NCI-H748 (cell line): ENCODE measurements at regions not wholly inside any gene's neighbourhood (a gene's known extent, or its start where the extent isn't known, plus 50 kb on each side); places are given as distances from the start of the nearest gene placed in this dataset.
"Not testable (repeated sequence)": the region's sequence is repeated elsewhere in the genome, so short reads cannot be mapped to it uniquely, and the experiment has no call there.

ENCODE experiments used
- DNase-seq: peaks from one replicate; lab custom pipeline; 2025; ENCODE audit not compliant: unreplicated experiment; lab: John Stamatoyannopoulos, UW

DNA sequence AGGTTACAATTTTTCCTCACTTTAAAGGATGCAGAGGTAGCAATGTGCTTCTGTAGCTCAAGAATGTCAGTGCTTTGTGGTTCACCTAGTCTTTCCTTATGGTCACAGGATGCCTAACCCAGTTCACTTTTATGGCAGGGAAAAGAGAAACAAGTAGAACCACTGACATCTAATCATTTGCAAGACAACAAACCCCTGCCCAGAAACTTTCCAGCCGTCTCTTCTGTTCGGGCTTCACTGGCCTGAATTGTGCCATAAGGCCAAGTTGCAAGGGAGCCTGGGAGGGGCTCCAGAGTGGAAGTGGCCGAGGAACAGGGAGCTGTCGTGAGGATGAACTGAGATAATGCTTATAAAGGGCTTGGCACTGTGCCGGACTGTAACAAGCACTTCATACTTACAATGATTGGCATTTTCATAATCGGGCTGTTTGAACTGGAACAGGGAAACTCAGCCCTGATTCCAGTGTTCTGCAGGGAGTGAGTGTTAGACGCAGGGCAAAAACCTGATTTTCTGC, 212.6 kb downstream of the BCAS1 start:
- DNase-seq = no peak

DNA sequence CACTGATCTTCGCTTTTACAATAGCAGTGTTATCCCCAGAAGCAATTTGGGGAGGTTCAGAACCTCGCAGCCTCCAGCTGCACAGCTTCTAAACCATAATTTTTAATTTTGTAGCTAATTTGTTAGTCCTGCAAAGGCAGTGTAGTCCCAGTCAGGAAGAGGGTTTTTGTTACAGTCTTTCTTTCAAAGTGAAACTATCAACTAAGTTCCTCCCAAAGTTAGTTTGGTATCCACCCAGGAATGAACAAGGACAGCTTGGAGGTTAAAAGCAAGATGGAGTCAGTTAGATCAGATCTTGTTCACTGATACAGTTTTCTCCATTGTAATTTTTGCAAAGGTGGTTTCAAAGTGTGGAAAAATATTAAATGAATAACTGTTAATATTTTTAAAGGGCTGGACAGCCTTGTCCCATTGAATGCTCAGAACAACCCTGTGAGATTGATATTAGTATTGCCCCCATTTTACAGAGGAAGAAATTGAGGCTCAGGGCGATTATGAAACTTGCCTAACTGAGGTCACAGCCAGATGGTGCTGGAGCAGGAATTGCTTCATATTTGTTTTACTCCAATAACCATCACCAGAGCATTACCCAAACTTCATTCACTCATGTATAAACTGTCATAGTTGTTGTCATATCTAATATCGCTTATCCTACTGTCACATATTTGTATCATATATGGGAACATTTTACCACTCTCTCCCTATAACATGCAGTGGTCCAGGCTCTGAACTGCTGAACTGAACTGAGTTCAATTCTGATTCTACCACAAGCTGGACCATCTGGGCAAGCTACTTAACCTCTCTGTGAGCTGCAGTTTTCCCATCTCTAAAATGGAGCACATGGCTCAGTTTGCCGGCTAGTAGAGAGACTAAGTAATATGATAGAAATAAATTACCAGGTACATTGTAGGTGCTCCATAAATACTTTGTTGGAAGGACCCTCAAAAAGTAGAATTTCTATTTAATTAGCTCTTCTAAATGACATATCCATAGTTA, 213.8 kb downstream of the BCAS1 start:
- DNase-seq = no peak

DNA sequence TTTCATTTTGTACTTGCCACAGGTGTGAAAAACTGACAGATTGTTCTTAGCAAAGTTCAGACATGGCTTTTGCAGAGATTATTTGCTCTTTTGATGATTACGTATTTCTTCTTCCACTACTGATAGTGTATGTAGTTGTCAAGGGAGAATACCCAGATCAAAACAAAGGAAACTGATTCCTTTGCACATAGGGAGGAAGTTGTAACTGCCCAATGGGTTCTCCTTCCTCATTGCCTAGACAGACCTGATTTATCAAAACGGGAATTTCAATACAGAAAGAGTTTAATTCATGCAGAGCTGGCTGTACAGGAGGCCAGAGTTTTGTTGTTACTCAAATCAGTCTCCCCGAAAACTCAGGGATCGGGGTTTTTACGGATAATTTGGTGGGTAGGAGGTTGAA, 214.7 kb downstream of the BCAS1 start:
- DNase-seq = no peak

DNA sequence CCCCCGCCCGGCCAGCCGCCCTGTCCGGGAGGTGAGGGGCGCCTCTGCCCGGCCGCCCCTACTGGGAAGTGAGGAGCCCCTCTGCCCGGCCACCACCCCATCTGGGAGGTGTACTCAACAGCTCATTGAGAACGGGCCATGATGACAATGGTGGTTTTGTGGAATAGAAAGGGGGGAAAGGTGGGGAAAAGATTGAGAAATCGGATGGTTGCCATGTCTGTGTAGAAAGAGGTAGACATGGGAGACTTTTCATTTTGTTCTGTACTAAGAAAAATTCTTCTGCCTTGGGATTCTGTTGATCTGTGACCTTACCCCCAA, 215.8 kb downstream of the BCAS1 start:
- DNase-seq = not testable (repeated sequence)

DNA sequence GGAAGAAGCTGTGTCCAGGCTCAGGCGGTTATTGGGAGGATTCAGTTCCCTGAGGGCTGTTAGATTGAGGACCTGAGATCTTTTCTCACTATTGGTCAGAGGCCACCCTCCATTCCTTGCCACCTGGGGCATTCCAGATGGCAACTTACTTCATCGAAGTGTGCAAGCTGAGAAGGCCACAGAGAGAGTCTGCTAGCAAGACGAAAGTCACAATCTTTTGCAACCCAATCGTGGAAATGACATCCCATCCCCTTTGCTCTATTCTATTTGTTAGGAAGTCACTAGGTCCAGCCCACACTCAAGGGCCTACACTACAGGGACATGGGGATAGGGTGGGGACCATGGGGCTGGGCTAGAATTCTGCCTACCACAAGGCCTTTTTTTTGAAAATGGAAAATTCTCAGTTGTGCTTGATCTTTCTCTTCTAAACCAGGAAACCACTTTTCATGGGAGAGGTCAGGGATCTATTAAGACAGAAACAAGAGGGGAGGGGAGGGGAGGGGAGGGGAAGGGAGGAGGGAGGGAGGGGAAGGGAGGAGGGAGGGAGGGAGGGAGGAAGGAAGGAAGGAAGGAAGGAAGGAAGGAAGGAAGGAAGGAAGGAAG, 217.2 kb downstream of the BCAS1 start:
- no peak for DNase-seq

DNA sequence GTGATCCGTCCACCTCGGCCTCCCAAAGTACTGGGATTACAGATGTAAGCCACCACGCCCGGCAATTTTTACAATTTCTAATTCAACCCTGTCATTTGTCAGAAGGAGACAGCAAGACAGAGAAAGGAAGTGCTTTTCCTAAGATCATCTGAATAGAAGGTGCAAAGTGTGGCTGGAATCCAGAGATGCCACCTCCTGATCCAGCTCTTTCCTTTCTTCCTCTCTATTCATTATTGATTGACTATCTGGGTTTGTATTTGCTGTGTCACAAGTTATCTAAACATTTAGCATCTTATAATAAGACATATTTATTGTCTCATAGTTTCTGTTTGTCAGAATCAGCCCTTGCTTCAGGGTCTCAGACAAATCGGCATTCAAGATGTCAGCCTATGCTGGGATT, 217.7 kb downstream of the BCAS1 start:
- no peak for DNase-seq

DNA sequence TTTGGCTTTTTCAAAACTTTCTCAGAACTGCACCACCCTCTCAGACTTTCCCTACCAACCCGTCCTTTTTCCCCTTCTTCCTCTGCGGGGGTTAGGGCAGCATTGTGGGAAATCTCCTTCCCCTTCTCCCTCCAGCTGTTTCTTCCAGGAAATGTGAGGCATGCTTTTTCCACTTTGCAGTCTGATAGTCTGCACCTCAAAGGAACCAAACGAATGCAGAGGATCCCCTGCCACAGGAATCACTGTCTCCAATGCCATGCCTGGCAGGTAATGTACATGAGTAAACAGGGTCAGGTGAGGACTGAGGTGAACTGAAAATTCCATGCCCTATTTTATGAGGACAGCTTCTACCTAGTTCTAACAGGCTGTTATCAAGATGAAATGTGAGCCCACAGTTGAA, 218.4 kb downstream of the BCAS1 start:
- DNase-seq = no peak

DNA sequence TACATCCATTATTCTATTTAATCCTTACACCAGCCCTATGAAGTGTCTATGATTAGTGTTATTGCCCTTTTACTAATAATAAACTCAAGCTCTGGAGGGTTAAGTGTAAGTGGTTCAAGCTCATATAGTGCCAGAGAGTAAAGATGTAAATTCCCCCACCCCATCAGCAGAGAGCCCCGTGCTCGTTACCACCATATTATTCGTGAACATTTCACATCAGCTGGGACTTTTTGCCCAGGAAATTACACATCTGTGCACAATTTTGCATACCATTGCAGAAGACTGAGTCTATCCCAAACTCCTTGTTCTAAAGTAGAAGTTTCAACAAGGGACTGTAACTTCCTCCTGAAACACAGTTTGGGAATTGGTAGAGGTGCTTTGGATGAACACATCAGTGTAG, 220.1 kb downstream of the BCAS1 start:
- DNase-seq = no peak

DNA sequence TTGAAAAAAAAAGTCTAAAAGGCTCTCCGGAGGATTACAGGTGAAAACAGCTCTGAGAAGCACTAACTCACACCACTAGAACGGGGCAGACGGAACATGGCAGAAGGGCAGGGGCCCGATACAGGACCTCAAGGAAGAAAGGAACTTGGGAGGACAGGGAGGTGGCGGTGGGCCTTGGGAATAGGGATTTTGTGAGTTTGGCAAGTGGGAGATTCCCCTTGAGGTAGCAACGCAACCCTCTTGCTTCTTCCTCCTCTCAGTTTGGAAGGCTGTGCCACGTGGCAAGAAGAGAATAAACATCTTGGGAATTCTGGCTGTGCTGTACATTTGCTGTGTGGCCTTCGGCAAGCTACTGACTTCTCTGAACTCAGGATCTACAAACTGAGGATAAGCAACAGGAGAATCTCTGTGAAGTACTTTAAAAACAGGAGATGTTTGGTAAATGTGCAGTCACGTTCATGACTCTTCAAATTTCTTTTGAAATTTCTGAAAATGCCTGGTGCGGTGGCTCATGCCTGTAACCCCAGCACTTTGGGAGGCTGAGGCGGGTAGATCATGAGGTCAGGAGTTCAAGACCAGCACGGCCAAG, 220.8 kb downstream of the BCAS1 start:
- no peak for DNase-seq

DNA sequence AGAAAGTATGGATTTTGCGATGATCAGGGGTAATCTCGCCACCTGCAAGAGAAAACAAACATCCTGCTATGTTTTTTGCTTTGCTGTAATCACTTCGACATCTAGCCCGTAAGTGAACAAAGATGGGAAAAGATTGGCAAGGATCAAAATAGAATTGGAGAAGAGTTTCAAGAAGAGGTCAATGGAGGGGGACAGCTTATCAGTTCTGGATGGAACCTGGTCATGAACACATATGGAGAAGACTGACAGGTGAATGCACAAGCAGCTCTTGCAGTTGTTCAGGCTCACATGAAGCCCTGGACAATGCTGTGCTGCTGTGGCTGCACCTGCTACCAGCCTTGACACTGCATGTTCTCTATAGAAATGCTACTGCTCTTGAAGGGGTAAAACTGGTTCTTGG, 222.1 kb downstream of the BCAS1 start:
- no peak for DNase-seq

DNA sequence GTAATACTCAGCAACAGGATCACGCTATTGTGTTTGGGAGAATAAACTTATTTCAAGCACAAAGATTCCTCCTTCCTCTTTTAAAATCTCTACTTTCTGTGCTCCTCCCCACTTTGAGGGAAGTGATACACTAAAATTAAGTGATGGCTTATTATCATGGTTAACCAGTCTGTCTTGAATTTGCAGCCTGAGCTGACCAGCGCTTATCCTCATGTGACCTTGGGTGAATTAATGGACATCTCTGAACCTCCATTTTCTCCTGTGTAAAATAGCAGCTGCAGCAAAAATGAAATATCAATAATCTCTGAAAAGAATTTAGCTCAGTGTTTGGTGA, 222.6 kb downstream of the BCAS1 start:
- DNase-seq = no peak

DNA sequence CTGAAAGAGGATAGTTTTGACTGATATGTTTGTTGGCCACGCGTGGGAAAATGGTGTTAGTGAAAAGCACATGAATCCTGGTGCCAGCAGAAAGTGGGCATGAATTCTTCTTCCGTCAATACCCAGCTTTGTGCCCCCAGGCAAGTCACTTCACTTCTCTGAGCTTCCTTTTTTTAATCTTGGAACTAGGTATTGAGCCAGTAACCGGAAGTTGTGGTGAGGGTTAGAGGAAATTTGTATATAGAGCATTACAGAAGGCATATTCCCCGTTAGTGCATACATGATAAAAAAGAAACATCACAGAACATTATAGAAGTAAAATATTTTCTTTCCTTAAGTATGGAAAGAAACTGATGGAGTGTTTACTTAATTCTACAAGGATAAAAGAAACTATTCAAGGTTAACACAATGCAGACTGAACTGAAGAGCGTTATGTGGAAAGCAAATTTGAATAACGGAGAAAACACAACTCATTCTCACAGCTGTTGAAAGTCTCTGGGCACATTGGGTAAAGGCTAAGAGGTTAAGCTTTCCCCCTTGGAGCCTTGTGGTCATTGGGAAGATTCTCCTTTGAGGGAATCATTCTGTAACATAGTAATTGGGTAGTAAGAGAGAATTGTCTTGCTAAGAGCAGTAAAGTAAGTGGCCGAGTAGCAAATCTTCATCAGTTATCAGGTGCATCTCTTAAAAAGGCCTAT, 223.1 kb downstream of the BCAS1 start:
- no peak for DNase-seq

DNA sequence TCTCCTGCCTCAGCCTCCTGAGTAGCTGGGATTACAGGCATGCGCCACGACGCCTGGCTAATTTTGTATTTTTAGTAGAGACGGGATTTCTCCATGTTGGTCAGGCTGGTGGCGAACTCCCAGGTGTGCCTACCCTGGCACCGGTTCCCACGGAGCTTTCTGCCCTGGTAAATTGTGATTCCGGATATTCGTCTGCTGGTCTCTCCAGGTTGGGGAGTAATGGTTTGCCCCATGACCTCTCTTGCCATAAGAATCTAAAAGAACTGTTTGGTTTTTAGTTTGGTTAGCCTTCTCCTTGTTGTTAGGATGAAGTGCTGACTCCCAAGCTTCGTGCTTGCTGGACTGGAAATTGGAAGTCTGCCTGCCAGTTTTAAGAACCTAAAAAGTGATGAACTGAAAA, 223.8 kb downstream of the BCAS1 start:
- no peak for DNase-seq

DNA sequence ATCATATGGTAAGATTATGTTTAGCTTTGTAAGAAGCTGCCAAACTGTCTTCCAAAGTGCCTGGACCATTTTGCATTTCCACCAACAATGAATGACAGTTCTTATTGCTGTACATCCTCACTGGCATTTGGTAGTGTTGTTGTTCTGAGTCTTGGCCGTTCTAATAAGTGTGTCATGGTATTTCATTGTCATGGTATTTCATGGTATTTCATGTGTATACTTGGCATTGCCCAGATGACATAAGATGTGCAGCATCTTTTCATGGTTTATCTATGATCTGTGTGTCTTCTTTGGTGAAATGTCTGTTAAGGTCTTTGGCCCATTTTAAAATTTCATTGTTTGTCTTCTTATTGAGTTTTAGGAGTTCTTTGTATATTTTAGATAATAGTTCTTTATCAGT, 224.4 kb downstream of the BCAS1 start:
- DNase-seq = no peak

DNA sequence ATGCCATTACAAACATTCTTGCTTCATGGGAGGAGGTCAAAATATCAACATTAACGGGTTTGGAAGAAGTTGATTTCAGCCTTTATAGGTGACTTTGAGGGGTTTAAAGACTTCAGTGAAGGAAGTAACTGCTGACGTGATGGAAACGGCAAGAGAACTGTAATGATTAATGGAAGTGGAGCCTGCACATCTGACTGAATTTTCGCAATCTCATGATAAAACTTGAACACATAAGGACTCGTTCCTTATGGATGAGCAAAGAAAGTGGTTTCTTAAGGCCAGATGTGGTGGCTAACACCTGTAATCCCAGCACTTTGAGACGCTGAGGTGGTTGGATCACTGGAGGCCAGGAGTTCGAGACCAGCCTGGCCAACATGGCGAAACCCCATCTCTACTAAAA, 226.1 kb downstream of the BCAS1 start:
- no peak for DNase-seq

DNA sequence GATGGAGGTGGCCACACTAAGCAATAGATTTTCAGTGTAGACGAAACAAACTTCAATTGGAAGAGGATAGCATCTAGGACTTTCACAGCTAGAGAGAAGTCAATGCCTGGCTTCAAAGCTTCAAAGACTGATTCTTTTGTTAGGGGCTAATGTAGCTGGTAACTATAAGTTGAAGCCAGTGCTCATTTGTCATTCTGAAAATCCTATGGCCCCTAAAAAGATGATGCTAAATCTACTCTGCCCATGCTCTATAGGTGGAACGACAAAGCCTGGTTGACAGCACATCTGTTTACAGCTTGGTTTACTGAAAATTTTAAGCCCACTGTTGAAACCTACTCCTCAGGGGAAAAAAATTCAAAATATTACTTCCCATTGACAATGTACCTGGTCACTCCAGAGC, 226.7 kb downstream of the BCAS1 start:
- DNase-seq = no peak

DNA sequence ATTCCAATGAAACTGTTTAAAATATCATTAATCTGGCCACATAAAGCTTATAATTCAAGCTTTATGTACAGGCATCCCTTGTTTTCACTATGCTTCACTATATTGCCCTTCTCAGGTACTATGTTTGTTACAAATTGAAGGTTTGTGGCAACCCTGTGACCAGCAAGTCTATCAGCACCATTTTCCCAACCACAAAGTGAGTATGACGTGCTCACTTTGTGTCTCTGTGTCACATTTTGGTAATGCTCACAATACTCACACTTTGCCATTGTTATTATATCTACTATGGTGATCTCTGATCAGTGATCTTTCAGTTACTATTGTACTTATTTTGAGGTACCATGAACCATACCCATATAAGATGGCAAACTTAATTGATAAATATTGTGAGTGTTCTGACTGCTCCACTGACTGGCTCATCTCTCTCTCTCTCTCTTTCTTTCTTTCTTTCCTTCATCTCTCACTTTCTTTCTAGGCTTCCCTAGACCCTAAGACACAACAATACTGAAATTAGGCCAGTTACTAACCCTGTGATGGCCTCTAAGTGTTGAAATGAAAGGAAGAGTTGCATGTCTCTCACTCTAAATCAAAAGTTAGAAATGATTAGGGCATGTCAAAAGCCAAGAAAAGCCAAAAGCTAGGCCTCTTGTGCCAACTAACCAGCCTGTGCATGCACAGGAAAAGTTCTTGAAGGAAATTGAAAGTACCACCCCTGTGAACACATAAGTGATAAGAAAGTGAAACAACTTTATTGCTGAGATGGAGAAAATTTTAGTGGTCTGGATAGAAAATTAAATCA, 227.9 kb downstream of the BCAS1 start:
- DNase-seq = no peak

DNA sequence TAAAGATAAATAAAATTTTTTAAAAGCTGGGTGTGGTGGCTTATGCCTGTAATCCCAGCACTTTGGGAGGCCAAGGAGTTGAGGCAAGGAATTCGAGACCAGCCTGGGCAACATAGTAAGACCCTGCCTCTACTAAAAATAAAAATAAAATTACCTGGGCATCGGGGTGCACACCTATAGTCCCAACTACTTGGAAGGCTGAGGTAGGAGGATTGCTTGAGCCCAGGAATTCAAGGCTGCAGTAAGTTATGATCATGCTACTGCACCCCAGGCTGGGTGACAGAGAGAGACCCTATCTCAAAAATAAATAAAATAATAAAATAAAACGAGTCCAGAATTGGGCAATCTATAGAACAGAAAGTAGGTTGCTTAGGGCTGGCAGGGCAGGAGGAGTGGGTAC, 228.7 kb downstream of the BCAS1 start:
- no peak for DNase-seq

DNA sequence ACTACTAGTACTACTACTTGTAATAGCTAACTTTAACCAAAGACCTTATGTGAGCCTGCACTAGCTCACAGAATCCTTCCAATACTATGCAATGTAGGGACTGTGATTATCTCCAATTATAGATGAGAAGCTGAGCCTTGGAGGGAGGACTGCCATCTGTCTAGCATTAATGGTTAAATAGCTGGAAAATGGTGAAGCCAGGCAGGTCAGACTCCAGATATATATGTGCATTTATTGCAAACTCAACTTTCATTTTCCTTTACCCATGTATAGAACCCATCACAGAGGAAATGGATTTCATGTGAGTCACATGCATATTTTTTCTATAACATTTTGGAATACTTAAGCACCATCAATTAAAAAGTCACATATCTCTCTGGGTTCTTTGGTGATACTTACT, 229.9 kb downstream of the BCAS1 start:
- DNase-seq = no peak

DNA sequence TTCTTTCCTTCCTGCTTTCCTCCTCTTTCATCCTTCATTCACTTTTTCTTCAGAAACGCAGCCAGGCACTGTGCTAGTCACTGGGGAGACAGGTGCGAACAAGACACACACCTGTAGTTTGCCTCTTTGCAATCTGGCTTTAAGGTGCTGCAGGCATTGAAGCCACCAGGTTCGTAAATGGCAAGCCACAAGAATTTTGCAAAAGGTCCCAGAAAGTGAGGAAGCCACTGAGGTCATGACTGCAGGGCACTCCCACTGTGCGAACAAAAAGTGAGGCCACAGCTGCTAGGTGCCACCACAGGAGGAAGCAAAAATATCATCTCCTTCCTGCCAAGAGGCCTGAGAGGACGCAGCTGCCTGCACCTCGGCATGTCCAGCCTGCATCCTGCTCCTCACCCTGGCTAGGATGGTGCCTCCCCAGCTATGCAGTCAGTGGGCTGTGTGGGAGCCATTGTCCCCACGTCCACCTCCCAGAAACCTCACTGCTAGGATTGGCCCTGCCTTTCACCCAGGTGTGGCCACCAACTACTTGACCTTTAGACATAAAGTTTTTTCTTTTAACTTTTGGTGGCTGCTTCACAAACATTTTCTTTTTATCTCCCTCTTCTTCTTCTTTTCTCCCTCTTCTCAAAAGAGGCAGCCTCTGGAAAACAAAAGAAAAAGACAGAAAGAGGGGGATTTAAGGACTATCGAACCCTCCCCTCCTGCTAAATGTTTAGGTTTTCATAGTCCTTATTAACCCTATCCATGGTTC, 230.8 kb downstream of the BCAS1 start:
- DNase-seq = no peak
